Adrenal gland (tissue), 9 donors: ENCODE measurements at regions not wholly inside any gene's neighbourhood (a gene's known extent, or its start where the extent isn't known, plus 50 kb on each side); places are given as distances from the start of the nearest gene placed in this dataset.

Experiments
- DNase-seq, 7 donors: peaks; one replicate each; pipeline ENCODE4 v3.0.0-alpha.2; 2019 to 2020
- H3K27ac ChIP-seq, 5 donors: fragments of 200-600 bp; sonication (generic) in 4 of 5; 1 replicate in 3 of 5; 2 replicates in 2 of 5; pipeline versions ENCODE4 v1.5.1 to v1.8.0; 2016 to 2020; ENCODE audit warnings: mild to moderate bottlenecking in 1 of 5
- H3K27me3 ChIP-seq: fragments of 200-600 bp; 2 replicates; pipeline ENCODE4 v1.8.0; 2021
- H3K36me3 ChIP-seq, 2 donors: fragments of 200-600 bp; replicated peaks in 1 of 2; 1 replicate in 1 of 2; 2 replicates in 1 of 2; pipeline versions ENCODE4 v1.5.1 to v1.8.0; 2018 to 2022
- H3K4me1 ChIP-seq, 2 donors: fragments of 200-600 bp; replicated peaks in 1 of 2; 1 replicate in 1 of 2; 2 replicates in 1 of 2; pipeline versions ENCODE4 v1.5.1 to v1.8.0; 2018 to 2021
- H3K4me3 ChIP-seq, 4 donors: fragments of 200-600 bp; sonication (generic) in 3 of 4; one replicate each; pipeline ENCODE4 v1.5.1; 2016 to 2018
- H3K9me3 ChIP-seq, 3 donors: fragments of 200-600 bp; sonication (generic) in 1 of 3; replicated peaks in 1 of 3; 1 replicate in 2 of 3; 2 replicates in 1 of 3; pipeline versions ENCODE4 v1.5.1 to v1.8.0; 2016 to 2021
- CTCF ChIP-seq, 6 experiments: fragments of 450-650 bp in 4 of 6; fragments of 200-600 bp in 2 of 6; sonication (generic) in 1 of 6; IDR thresholded peaks; 1 replicate in 5 of 6; 2 replicates in 1 of 6; pipeline versions ENCODE4 v1.5.1 to v1.8.0; 2016 to 2021; ENCODE audit warnings: antibody characterized with exemption in 6 of 6, mild to moderate bottlenecking in 2 of 6, moderate library complexity in 1 of 6
- POLR2A ChIP-seq, 2 donors: fragments of 450-650 bp; IDR thresholded peaks; one replicate each; pipeline ENCODE4 v1.6.1; 2017; ENCODE audit warnings: antibody characterized with exemption in 2 of 2, mild to moderate bottlenecking in 2 of 2, moderate library complexity in 1 of 2
- WGBS, 4 donors: extraction: QIAGEN DNeasy Blood & Tissue Kit in 2 of 4; methylation state at CpG; one replicate each; pipeline versions ENCODE4 v1.1.5 to v1.1.7; 2013 to 2017; 5-methylcytosine and 5-hydroxymethylcytosine counted together
- intact Hi-C, 2 donors: fragments of 100-400 bp; cut with DNase I; formaldehyde crosslinking; loops; one replicate each; pipeline versions ENCODE4 v1.14.1 to v1.15.0; 2022 to 2023
- donor health status: healthy with polysubstance abuse.
- donor health status: Bipolar disorder and iron deficiency.
- donor health status: DM: yes; HTN: yes; CAD: no.
- donor health status: DM: no; HTN: no; CAD: no.
- donor health status: DM: no; HTN: no; CAD: no.

- no peaks in the 10 kb centered on the region for H3K9me3 ChIP-seq
- H3K27ac ChIP-seq: no peak overlapping the region
- H3K36me3 ChIP-seq: no peaks in the 10 kb centered on the region
- peaks cover 4% of the 10 kb centered on the region for H3K27me3 ChIP-seq
- DNase-seq: no peak
- no peak overlapping the region for H3K4me3 ChIP-seq
- intact Hi-C loops: no loop called here
- TF ChIP-seq CTCF (IDR thresholded peaks at IDR 0.05) (no peak), POLR2A (IDR thresholded peaks at IDR 0.05) (no peak)
- WGBS, 4 donors: 75 to 83% (median 79%) methylated on average over 5 of the region's 5 CpGs
- no peaks in the 10 kb centered on the region for H3K4me1 ChIP-seq
These were observed 103.7 kb upstream of the MEIS1 start for GRCh38 chr2:66331176-66331575.

GRCh38 chr2:66329081-66329605, 105.8 kb upstream of the MEIS1 start:
- TF ChIP-seq CTCF (IDR thresholded peaks at IDR 0.05): no peak
- TF ChIP-seq POLR2A (IDR thresholded peaks at IDR 0.05): no peak
- H3K27ac ChIP-seq: no peak overlapping the region
- intact Hi-C loops: no loop called here
- no peaks in the 10 kb centered on the region for H3K4me1 ChIP-seq
- H3K36me3 ChIP-seq: no peaks in the 10 kb centered on the region
- 79 to 87% (median 86%) methylated on average over 5 of the region's 5 CpGs for WGBS, 4 donors
- no peaks in the 10 kb centered on the region for H3K9me3 ChIP-seq
- DNase-seq: no peak
- H3K4me3 ChIP-seq: no peak overlapping the region
- peaks cover under 1% of the 10 kb centered on the region for H3K27me3 ChIP-seq

- Histone ChIP-seq H3K9me3 (no peaks in the 10 kb centered on the region), H3K4me1 (no peaks in the 10 kb centered on the region), H3K27me3 (no peaks in the 10 kb centered on the region), H3K4me3 (no peak overlapping the region), H3K36me3 (no peaks in the 10 kb centered on the region), H3K27ac (no peak overlapping the region)
- no peak for TF ChIP-seq CTCF (IDR thresholded peaks at IDR 0.05)
- TF ChIP-seq POLR2A (IDR thresholded peaks at IDR 0.05): no peak
- 90 to 94% (median 92%) methylated on average over 5 of the region's 5 CpGs for WGBS, 4 donors
- intact Hi-C loops: no loop called here
- DNase-seq: no peak
These were observed 107.7 kb upstream of the MEIS1 start for GRCh38 chr2:66327066-66327740.

GRCh38 chr2:66324909-66325528, 109.9 kb upstream of the MEIS1 start:
- no peak for TF ChIP-seq POLR2A (IDR thresholded peaks at IDR 0.05)
- no peak for TF ChIP-seq CTCF (IDR thresholded peaks at IDR 0.05)
- Histone ChIP-seq H3K27ac (no peak overlapping the region), H3K4me1 (no peaks in the 10 kb centered on the region), H3K27me3 (no peaks in the 10 kb centered on the region), H3K4me3 (no peak overlapping the region), H3K9me3 (no peaks in the 10 kb centered on the region), H3K36me3 (no peaks in the 10 kb centered on the region)
- intact Hi-C loops: no loop called here
- DNase-seq: no peak
- 66 to 84% (median 71%) methylated on average over 4 of the region's 4 CpGs for WGBS, 4 donors
